K562 (cell line): ENCODE measurements at regions not wholly inside any gene's neighbourhood (a gene's known extent, or its start where the extent isn't known, plus 50 kb on each side); places are given as distances from the start of the nearest gene placed in this dataset.

Source experiments
- ARID3B ChIP-seq: fragments of 250-450 bp; sonication (Bioruptor Pico); IDR thresholded peaks from 2 replicates; pipeline ENCODE4 v1.4.0; 2020; ENCODE audit warnings: borderline replicate concordance
- E2F1 ChIP-seq: sonication (generic); formaldehyde crosslinking; IDR thresholded peaks from 2 replicates; pipeline ENCODE4 v1.8.1; 2023; ENCODE audit warnings: mild to moderate bottlenecking, missing genetic modification reagents, moderate library complexity
- MGA ChIP-seq: fragments of 450-650 bp; IDR thresholded peaks from 2 replicates; pipeline ENCODE4 v1.6.1; 2016; ENCODE audit warnings: mild to moderate bottlenecking, moderate library complexity
- ZC3H4 ChIP-seq: sonication (generic); formaldehyde crosslinking; IDR thresholded peaks from 2 replicates; pipeline ENCODE4 v1.9.0; 2021; ENCODE audit warnings: missing genetic modification reagents, borderline replicate concordance
- ZHX1 ChIP-seq: fragments of 150-350 bp; conservative IDR thresholded peaks from 2 replicates; pipeline ENCODE4 v1.6.1; 2014; ENCODE audit warnings: low read length

GRCh38 chr3:155026999-155027591 lies 53.0 kb upstream of the MME start (continued):
- TF ChIP-seq ZHX1 (no peak), ARID3B (CRISPR knock-in tag) (no peak), MGA (no peak; the same call in 1 of the 2 replicates), ZC3H4 (CRISPR knock-in tag) (no peak), E2F1 (no peak)
